ENCODE measurements at regions not wholly inside any gene's neighbourhood (a gene's known extent, or its start where the extent isn't known, plus 50 kb on each side); places are given as distances from the start of the nearest gene placed in this dataset.

- Mint-ChIP-seq H3K9me3 (peaks cover 4% of the 10 kb centered on the region), H3K36me3 (ENCODE audit: low read depth) (peaks cover 4% of the 10 kb centered on the region), H3K27ac (no peak overlapping the region), H3K27me3 (ENCODE audit: low read depth) (peaks cover 11% of the 10 kb centered on the region), H3K4me3 (no peak overlapping the region), H3K4me1 (peaks cover 3% of the 10 kb centered on the region)
- no peak for TF ChIP-seq CTCF (IDR thresholded peaks at IDR 0.05; ENCODE audit: unreplicated experiment in 3 of 3)
These were observed 404.1 kb downstream of the SHANK2 start for GRCh38 chr11:70848243-70848750.

- H3K9me3 Mint-ChIP-seq: peaks cover 4% of the 10 kb centered on the region
- peaks cover 10% of the 10 kb centered on the region for H3K27me3 Mint-ChIP-seq (ENCODE audit: low read depth)
- peaks cover 11% of the 10 kb centered on the region for H3K4me1 Mint-ChIP-seq
- TF ChIP-seq CTCF (IDR thresholded peaks at IDR 0.05; ENCODE audit: unreplicated experiment in 3 of 3): no peak
- peaks cover 4% of the 10 kb centered on the region for H3K36me3 Mint-ChIP-seq (ENCODE audit: low read depth)
- H3K27ac Mint-ChIP-seq: no peak overlapping the region
- no peak overlapping the region for H3K4me3 Mint-ChIP-seq
These were observed 403.3 kb downstream of the SHANK2 start for GRCh38 chr11:70849031-70849430.

- peaks cover 4% of the 10 kb centered on the region for H3K36me3 Mint-ChIP-seq (ENCODE audit: low read depth)
- H3K9me3 Mint-ChIP-seq: peaks cover 4% of the 10 kb centered on the region
- H3K4me1 Mint-ChIP-seq: peaks cover 20% of the 10 kb centered on the region
- TF ChIP-seq CTCF (IDR thresholded peaks at IDR 0.05; ENCODE audit: unreplicated experiment in 3 of 3): no peak
- no peak overlapping the region for H3K4me3 Mint-ChIP-seq
- H3K27me3 Mint-ChIP-seq (ENCODE audit: low read depth): peaks cover 18% of the 10 kb centered on the region
- no peak overlapping the region for H3K27ac Mint-ChIP-seq
These were observed 401.1 kb downstream of the SHANK2 start for GRCh38 chr11:70851308-70851707.

- Mint-ChIP-seq H3K4me3 (no peak overlapping the region), H3K9me3 (peaks cover 4% of the 10 kb centered on the region), H3K36me3 (ENCODE audit: low read depth) (peaks cover 4% of the 10 kb centered on the region), H3K27me3 (ENCODE audit: low read depth) (peaks cover 19% of the 10 kb centered on the region), H3K27ac (no peak overlapping the region), H3K4me1 (peaks cover 20% of the 10 kb centered on the region)
- no peak for TF ChIP-seq CTCF (IDR thresholded peaks at IDR 0.05; ENCODE audit: unreplicated experiment in 3 of 3)
These were observed 400.5 kb downstream of the SHANK2 start for GRCh38 chr11:70851907-70852306.

- H3K36me3 Mint-ChIP-seq (ENCODE audit: low read depth): peaks cover 4% of the 10 kb centered on the region
- H3K27ac Mint-ChIP-seq: peak overlapping the region in 2 of 3 experiments; percentile 12 to 29
- peaks cover 4% of the 10 kb centered on the region for H3K9me3 Mint-ChIP-seq
- no peak for TF ChIP-seq CTCF (IDR thresholded peaks at IDR 0.05; ENCODE audit: unreplicated experiment in 3 of 3)
- peaks cover 25% of the 10 kb centered on the region for H3K27me3 Mint-ChIP-seq (ENCODE audit: low read depth)
- H3K4me3 Mint-ChIP-seq: no peak overlapping the region
- peaks cover 29% of the 10 kb centered on the region for H3K4me1 Mint-ChIP-seq
These were observed 399.2 kb downstream of the SHANK2 start for GRCh38 chr11:70853068-70853769.

- H3K4me3 Mint-ChIP-seq: no peak overlapping the region
- peak overlapping the region in 2 of 3 experiments; percentile 12 to 29 for H3K27ac Mint-ChIP-seq
- H3K27me3 Mint-ChIP-seq (ENCODE audit: low read depth): peaks cover 30% of the 10 kb centered on the region
- H3K36me3 Mint-ChIP-seq (ENCODE audit: low read depth): peaks cover 4% of the 10 kb centered on the region
- H3K4me1 Mint-ChIP-seq: peaks cover 29% of the 10 kb centered on the region
- no peak for TF ChIP-seq CTCF (IDR thresholded peaks at IDR 0.05; ENCODE audit: unreplicated experiment in 3 of 3)
- H3K9me3 Mint-ChIP-seq: peaks cover 4% of the 10 kb centered on the region
These were observed 398.6 kb downstream of the SHANK2 start for GRCh38 chr11:70853770-70854108.

All from nephron (organoid).